ENCODE measurements at regions not wholly inside any gene's neighbourhood (a gene's known extent, or its start where the extent isn't known, plus 50 kb on each side); places are given as distances from the start of the nearest gene placed in this dataset.

GRCh38 chr10:3511483-3511882, 273.5 kb downstream of the KLF6 start:
- TF ChIP-seq CTCF (conservative IDR thresholded peaks at IDR 0.05; ENCODE audit: low read depth, low read length) (no peak), BHLHE40 (IDR thresholded peaks at IDR 0.05; ENCODE audit: low read depth, low read length) (no peak), RAD21 (IDR thresholded peaks at IDR 0.05; ENCODE audit: low read length) (no peak), ELK1 (IDR thresholded peaks at IDR 0.05; ENCODE audit: borderline replicate concordance, low read depth, low read length) (no peak), RFX5 (IDR thresholded peaks at IDR 0.05; ENCODE audit: low read depth, low read length) (no peak), CHD1 (IDR thresholded peaks at IDR 0.05; ENCODE audit: low read depth, low read length) (no peak), USF2 (IDR thresholded peaks at IDR 0.05; ENCODE audit: low read depth, low read length) (no peak), POLR2A (IDR thresholded peaks at IDR 0.05; ENCODE audit: low read depth, low read length) (no peak), MAFK (IDR thresholded peaks at IDR 0.05; ENCODE audit: low read depth, low read length) (no peak), CEBPB (IDR thresholded peaks at IDR 0.05; ENCODE audit: low read depth, low read length) (no peak), MAZ (IDR thresholded peaks at IDR 0.05; ENCODE audit: borderline replicate concordance, low read depth, low read length) (no peak)
